HepG2 (cell line): ENCODE measurements at regions not wholly inside any gene's neighbourhood (a gene's known extent, or its start where the extent isn't known, plus 50 kb on each side); places are given as distances from the start of the nearest gene placed in this dataset.

Source experiments
- ATAC-seq: fragments of 200-7000 bp; cut with Tn5 transposase; 3 replicates; pipeline ENCODE4 v1.9.1; 2020; ENCODE audit warnings: mild to moderate bottlenecking, moderate library complexity
- BruUV-seq: library from RNA; stranded (reverse); fragments of 400-500 nt; replicated peaks from 2 replicates; lab custom pipeline; 2021; lab: Mats Ljungman, UMichigan
- CTCF ChIA-PET: fragments of 300-600 bp; formaldehyde crosslinking; extraction: SDS; loops from one replicate; lab custom pipeline; 2021; ENCODE audit warnings: low total read pairs, inconsistent platforms, low intra/inter-chr PET ratio; lab: Yijun Ruan, JAX
- POLR2A ChIA-PET: fragments of 350-600 bp; sonication (Branson Sonifier 250); formaldehyde crosslinking; loops from one replicate; lab custom pipeline; 2020; ENCODE audit warnings: antibody characterized with exemption, inconsistent platforms; lab: Yijun Ruan, JAX
- DNase-seq: peaks from one replicate; pipeline ENCODE4 v3.0.0-alpha.2; 2015; ENCODE audit warnings: low spot score
- FAIRE-seq: peaks from 3 replicates; lab custom pipeline; 2011; peaks lifted over from hg19 to GRCh38; lab: Jason Lieb, UNC
- H2AFZ ChIP-seq: one replicate; pipeline ENCODE4 v1.6.1; 2011; ENCODE audit warnings: low read length, inconsistent platforms
- H3K27ac ChIP-seq: fragments of 300-600 bp; 3 replicates; pipeline ENCODE4 v1.8.0; 2011; ENCODE audit warnings: mixed run types, mild to moderate bottlenecking, mixed read lengths, low read length, inconsistent platforms; ENCODE audit not compliant: insufficient read depth; ENCODE audit errors: extremely low read length
- H3K27me3 ChIP-seq, 2 experiments: fragments of 200-600 bp in 1 of 2; 2 replicates in 1 of 2; 3 replicates in 1 of 2; pipeline versions ENCODE4 v1.6.0 to v1.8.0; 2011; ENCODE audit warnings: low read length in 2 of 2, mild to moderate bottlenecking in 2 of 2, moderate library complexity in 2 of 2, inconsistent platforms in 1 of 2; ENCODE audit not compliant: insufficient read depth in 2 of 2, control insufficient read depth in 1 of 2
- H3K36me3 ChIP-seq, 2 experiments: fragments of 200-600 bp in 1 of 2; replicated peaks in 1 of 2; 2 replicates in 1 of 2; 3 replicates in 1 of 2; pipeline versions ENCODE4 v1.5.1 to v1.8.0; 2011; ENCODE audit warnings: low read length in 2 of 2, inconsistent platforms in 1 of 2; ENCODE audit not compliant: insufficient read depth in 2 of 2, control insufficient read depth in 1 of 2
- H3K4me1 ChIP-seq: 2 replicates; pipeline ENCODE4 v1.5.1; 2012; ENCODE audit warnings: low read length, inconsistent platforms; ENCODE audit not compliant: insufficient read depth
- H3K4me2 ChIP-seq: 2 replicates; pipeline ENCODE4 v1.6.0; 2011; ENCODE audit warnings: low read depth, low read length, inconsistent platforms
- H3K4me3 ChIP-seq, 3 experiments: fragments of 200-600 bp in 1 of 3; sonication (generic), shearing (Covaris generic) in 1 of 3; replicated peaks in 1 of 3; 2 replicates each; pipeline ENCODE4 v1.5.1; 2011 to 2016; ENCODE audit warnings: low read length in 3 of 3, inconsistent platforms in 2 of 3, low read depth in 2 of 3, mild to moderate bottlenecking in 2 of 3, control low read depth in 1 of 3, mixed read lengths in 1 of 3; ENCODE audit not compliant: insufficient read depth in 1 of 3
- H3K79me2 ChIP-seq: one replicate; pipeline ENCODE4 v1.6.1; 2011; ENCODE audit warnings: low read length, inconsistent platforms; ENCODE audit not compliant: insufficient read depth
- H3K9ac ChIP-seq: 2 replicates; pipeline ENCODE4 v1.6.0; 2011; ENCODE audit warnings: mild to moderate bottlenecking, low read depth, low read length, inconsistent platforms; ENCODE audit not compliant: insufficient read depth
- H3K9me3 ChIP-seq: 2 replicates; pipeline ENCODE4 v1.5.1; 2012; ENCODE audit warnings: mild to moderate bottlenecking, low read length
- H4K20me1 ChIP-seq: 2 replicates; pipeline ENCODE4 v1.6.0; 2011; ENCODE audit warnings: inconsistent platforms, mild to moderate bottlenecking, low read length, moderate library complexity; ENCODE audit not compliant: insufficient read depth
- ARNTL ChIP-seq: sonication (generic); formaldehyde crosslinking; IDR thresholded peaks from 2 replicates; pipeline ENCODE4 v1.4.0; 2020; ENCODE audit warnings: mild to moderate bottlenecking, missing genetic modification reagents
- FOXA1 ChIP-seq, 2 experiments: fragments of 450-650 bp in 1 of 2; sonication (generic) in 1 of 2; formaldehyde crosslinking in 1 of 2; IDR thresholded peaks; 2 replicates each; pipeline versions ENCODE4 v1.4.0 to v1.6.1; 2016 to 2020; ENCODE audit warnings: missing genetic modification reagents in 1 of 2
- NRL ChIP-seq: sonication (generic); formaldehyde crosslinking; IDR thresholded peaks from 2 replicates; pipeline ENCODE4 v1.5.0; 2020; ENCODE audit warnings: missing genetic modification reagents, mild to moderate bottlenecking, moderate library complexity, borderline replicate concordance
- REXO4 ChIP-seq: sonication (generic); formaldehyde crosslinking; IDR thresholded peaks from 2 replicates; pipeline ENCODE4 v1.8.0; 2022; ENCODE audit warnings: missing genetic modification reagents, mild to moderate bottlenecking, borderline replicate concordance
- ZNF230 ChIP-seq: sonication (generic); formaldehyde crosslinking; IDR thresholded peaks from 2 replicates; pipeline ENCODE4 v1.4.0; 2020; ENCODE audit warnings: mild to moderate bottlenecking, missing genetic modification reagents
- ZNF30 ChIP-seq: sonication (generic); formaldehyde crosslinking; IDR thresholded peaks from 2 replicates; pipeline ENCODE4 v1.5.0; 2020; ENCODE audit warnings: mild to moderate bottlenecking, missing genetic modification reagents
- WGBS: methylation state at CpG from one replicate; pipeline ENCODE4 v1.1.6; 2017; ENCODE audit warnings: low lambda C conversion rate; 5-methylcytosine and 5-hydroxymethylcytosine counted together
- in situ Hi-C: cut with HindIII; loops from 2 replicates; pipeline ENCODE4 v1.10.0; 2017; ENCODE audit warnings: low pct_unique_long_range_greater_than_20kb; ENCODE audit not compliant: extremely low pct_ligation_motif_present
- intact Hi-C: fragments of 100-400 bp; cut with micrococcal nuclease; formaldehyde crosslinking; loops from one replicate; pipeline ENCODE4 v1.10.0; 2022; ENCODE audit not compliant: unreplicated experiment
- TF ChIP-seq, protein P1 (sequence below): sonication (generic); formaldehyde crosslinking; IDR thresholded peaks from 2 replicates; pipeline ENCODE4 v1.4.0; 2020; ENCODE audit warnings: missing genetic modification reagents, mild to moderate bottlenecking, borderline replicate concordance
- TF ChIP-seq, protein P2 (sequence below): sonication (generic); formaldehyde crosslinking; IDR thresholded peaks from 2 replicates; pipeline ENCODE4 v1.4.0; 2020; ENCODE audit warnings: mild to moderate bottlenecking, missing genetic modification reagents
- TF ChIP-seq, protein P3 (sequence below): sonication (generic); formaldehyde crosslinking; IDR thresholded peaks from 2 replicates; pipeline ENCODE4 v1.5.1; 2020; ENCODE audit warnings: mild to moderate bottlenecking, missing genetic modification reagents, moderate library complexity
- TF ChIP-seq, protein P4 (sequence below): IDR thresholded peaks from 2 replicates; pipeline ENCODE4 v1.6.1; 2018; ENCODE audit warnings: missing genetic modification reagents, mild to moderate bottlenecking, missing compliant biosample characterization
- TF ChIP-seq, protein P5 (sequence below): sonication (generic); formaldehyde crosslinking; IDR thresholded peaks from 2 replicates; pipeline ENCODE4 v1.9.0; 2021; ENCODE audit warnings: missing genetic modification reagents, borderline replicate concordance

DNA sequence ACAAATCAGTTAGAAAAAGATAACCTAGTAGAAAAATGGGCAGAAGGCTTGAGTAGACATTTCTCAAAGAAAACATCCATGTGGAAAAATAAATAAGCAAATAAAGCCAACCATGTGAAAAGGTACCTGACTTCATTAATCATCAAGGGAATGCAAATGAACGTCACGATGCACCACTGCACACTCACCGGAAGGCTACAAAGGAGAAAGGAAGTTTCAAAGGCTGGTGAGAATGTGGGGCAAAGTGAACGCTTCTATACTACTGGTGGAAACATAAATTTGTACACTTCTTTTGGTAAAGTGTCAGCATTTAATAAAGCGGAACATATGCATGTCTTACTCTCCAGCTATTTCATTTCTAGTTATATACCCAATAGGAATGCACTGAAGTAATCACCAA is 166.8 kb downstream of the CSNK2A3 start:
- H3K9me3 ChIP-seq = no peaks in the 10 kb centered on the region
- no peak overlapping the region for H2AFZ ChIP-seq
- 24% methylated on average over 5 of the region's 5 CpGs for WGBS
- CTCF ChIA-PET = no interaction called here
- no peak overlapping the region for H3K27ac ChIP-seq
- in situ Hi-C loops (no loop called here), intact Hi-C loops (no loop called here)
- TF ChIP-seq, protein P1, sequence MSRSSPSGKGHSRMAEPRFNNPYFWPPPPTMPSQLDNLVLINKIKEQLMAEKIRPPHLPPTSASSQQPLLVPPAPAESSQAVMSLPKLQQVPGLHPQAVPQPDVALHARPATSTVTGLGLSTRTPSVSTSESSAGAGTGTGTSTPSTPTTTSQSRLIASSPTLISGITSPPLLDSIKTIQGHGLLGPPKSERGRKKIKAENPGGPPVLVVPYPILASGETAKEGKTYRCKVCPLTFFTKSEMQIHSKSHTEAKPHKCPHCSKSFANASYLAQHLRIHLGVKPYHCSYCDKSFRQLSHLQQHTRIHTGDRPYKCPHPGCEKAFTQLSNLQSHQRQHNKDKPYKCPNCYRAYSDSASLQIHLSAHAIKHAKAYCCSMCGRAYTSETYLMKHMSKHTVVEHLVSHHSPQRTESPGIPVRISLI (CRISPR knock-in tag) = no peak
- TF ChIP-seq NRL (CRISPR knock-in tag) (no peak), FOXA1 (IDR thresholded peaks at IDR 0.05) (no peak), FOXA1 (CRISPR knock-in tag; IDR thresholded peaks at IDR 0.05) (no peak), ZNF30 (no peak), ZNF230 (CRISPR knock-in tag) (no peak), REXO4 (CRISPR knock-in tag) (no peak), ARNTL (no peak)
- TF ChIP-seq, protein P2, sequence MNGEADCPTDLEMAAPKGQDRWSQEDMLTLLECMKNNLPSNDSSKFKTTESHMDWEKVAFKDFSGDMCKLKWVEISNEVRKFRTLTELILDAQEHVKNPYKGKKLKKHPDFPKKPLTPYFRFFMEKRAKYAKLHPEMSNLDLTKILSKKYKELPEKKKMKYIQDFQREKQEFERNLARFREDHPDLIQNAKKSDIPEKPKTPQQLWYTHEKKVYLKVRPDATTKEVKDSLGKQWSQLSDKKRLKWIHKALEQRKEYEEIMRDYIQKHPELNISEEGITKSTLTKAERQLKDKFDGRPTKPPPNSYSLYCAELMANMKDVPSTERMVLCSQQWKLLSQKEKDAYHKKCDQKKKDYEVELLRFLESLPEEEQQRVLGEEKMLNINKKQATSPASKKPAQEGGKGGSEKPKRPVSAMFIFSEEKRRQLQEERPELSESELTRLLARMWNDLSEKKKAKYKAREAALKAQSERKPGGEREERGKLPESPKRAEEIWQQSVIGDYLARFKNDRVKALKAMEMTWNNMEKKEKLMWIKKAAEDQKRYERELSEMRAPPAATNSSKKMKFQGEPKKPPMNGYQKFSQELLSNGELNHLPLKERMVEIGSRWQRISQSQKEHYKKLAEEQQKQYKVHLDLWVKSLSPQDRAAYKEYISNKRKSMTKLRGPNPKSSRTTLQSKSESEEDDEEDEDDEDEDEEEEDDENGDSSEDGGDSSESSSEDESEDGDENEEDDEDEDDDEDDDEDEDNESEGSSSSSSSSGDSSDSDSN = no peak
- TF ChIP-seq, protein P3, sequence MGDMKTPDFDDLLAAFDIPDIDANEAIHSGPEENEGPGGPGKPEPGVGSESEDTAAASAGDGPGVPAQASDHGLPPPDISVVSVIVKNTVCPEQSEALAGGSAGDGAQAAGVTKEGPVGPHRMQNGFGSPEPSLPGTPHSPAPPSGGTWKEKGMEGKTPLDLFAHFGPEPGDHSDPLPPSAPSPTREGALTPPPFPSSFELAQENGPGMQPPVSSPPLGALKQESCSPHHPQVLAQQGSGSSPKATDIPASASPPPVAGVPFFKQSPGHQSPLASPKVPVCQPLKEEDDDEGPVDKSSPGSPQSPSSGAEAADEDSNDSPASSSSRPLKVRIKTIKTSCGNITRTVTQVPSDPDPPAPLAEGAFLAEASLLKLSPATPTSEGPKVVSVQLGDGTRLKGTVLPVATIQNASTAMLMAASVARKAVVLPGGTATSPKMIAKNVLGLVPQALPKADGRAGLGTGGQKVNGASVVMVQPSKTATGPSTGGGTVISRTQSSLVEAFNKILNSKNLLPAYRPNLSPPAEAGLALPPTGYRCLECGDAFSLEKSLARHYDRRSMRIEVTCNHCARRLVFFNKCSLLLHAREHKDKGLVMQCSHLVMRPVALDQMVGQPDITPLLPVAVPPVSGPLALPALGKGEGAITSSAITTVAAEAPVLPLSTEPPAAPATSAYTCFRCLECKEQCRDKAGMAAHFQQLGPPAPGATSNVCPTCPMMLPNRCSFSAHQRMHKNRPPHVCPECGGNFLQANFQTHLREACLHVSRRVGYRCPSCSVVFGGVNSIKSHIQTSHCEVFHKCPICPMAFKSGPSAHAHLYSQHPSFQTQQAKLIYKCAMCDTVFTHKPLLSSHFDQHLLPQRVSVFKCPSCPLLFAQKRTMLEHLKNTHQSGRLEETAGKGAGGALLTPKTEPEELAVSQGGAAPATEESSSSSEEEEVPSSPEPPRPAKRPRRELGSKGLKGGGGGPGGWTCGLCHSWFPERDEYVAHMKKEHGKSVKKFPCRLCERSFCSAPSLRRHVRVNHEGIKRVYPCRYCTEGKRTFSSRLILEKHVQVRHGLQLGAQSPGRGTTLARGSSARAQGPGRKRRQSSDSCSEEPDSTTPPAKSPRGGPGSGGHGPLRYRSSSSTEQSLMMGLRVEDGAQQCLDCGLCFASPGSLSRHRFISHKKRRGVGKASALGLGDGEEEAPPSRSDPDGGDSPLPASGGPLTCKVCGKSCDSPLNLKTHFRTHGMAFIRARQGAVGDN = no peak
- TF ChIP-seq, protein P4, sequence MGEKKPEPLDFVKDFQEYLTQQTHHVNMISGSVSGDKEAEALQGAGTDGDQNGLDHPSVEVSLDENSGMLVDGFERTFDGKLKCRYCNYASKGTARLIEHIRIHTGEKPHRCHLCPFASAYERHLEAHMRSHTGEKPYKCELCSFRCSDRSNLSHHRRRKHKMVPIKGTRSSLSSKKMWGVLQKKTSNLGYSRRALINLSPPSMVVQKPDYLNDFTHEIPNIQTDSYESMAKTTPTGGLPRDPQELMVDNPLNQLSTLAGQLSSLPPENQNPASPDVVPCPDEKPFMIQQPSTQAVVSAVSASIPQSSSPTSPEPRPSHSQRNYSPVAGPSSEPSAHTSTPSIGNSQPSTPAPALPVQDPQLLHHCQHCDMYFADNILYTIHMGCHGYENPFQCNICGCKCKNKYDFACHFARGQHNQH (CRISPR knock-in tag) = no peak
- TF ChIP-seq, protein P5, sequence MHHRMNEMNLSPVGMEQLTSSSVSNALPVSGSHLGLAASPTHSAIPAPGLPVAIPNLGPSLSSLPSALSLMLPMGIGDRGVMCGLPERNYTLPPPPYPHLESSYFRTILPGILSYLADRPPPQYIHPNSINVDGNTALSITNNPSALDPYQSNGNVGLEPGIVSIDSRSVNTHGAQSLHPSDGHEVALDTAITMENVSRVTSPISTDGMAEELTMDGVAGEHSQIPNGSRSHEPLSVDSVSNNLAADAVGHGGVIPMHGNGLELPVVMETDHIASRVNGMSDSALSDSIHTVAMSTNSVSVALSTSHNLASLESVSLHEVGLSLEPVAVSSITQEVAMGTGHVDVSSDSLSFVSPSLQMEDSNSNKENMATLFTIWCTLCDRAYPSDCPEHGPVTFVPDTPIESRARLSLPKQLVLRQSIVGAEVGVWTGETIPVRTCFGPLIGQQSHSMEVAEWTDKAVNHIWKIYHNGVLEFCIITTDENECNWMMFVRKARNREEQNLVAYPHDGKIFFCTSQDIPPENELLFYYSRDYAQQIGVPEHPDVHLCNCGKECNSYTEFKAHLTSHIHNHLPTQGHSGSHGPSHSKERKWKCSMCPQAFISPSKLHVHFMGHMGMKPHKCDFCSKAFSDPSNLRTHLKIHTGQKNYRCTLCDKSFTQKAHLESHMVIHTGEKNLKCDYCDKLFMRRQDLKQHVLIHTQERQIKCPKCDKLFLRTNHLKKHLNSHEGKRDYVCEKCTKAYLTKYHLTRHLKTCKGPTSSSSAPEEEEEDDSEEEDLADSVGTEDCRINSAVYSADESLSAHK (CRISPR knock-in tag) = no peak
- ATAC-seq (no peak), DNase-seq (no peak), FAIRE-seq (no peak)
- no peak overlapping the region for H3K4me2 ChIP-seq
- POLR2A ChIA-PET = no interaction called here
- no peaks in the 10 kb centered on the region for H3K36me3 ChIP-seq
- H3K4me1 ChIP-seq = no peaks in the 10 kb centered on the region
- H4K20me1 ChIP-seq = no peaks in the 10 kb centered on the region
- H3K27me3 ChIP-seq = 0 out of 5 replicates have a peak, but pooled peaks cover 1 to 4% of the 10 kb centered on the region in 2 experiments
- H3K4me3 ChIP-seq = no peak overlapping the region
- no peak overlapping the region for H3K9ac ChIP-seq
- BruUV-seq = no TSS peak
- H3K79me2 ChIP-seq = no peaks in the 10 kb centered on the region
